ENCODE measurements at regions not wholly inside any gene's neighbourhood (a gene's known extent, or its start where the extent isn't known, plus 50 kb on each side); places are given as distances from the start of the nearest gene placed in this dataset.

DNA sequence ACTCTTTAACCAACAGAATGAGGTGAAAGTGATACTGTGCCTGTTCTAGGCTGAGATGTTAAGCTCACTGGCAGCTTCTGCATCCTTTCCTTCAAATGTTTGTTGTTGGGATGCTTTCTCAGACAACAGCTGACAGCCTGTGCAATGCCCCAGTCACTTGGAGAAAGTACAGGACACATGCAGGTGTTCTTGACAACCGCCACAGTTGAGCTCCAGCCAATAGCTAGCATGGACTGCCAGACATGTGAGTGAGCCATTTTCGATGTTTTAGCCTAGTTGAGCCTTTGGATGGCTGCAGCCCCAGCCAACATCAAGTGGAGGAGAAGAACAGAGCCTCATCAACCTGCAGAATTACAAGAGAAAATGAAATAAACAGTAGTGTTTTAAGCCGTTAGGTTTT is 94.1 kb upstream of the PPP3CA start:
- H2AFZ ChIP-seq (ENCODE audit: low read depth, low read length) = no peak overlapping the region
- H3K79me2 ChIP-seq (replicated peaks; ENCODE audit: insufficient read depth, low read length) = no peaks in the 10 kb centered on the region
- H4K20me1 ChIP-seq (ENCODE audit: insufficient read depth) = no peaks in the 10 kb centered on the region
- no peak overlapping the region for H3K4me3 ChIP-seq (ENCODE audit: low read length)
- no peaks in the 10 kb centered on the region for H3K9me2 ChIP-seq (ENCODE audit: insufficient read depth, low read length)
- no peaks in the 10 kb centered on the region for H3K36me3 ChIP-seq (ENCODE audit: insufficient read depth, low read length)
- H3K9me3 ChIP-seq (ENCODE audit: low read length) = no peaks in the 10 kb centered on the region
- no peak overlapping the region for H3K27ac ChIP-seq (ENCODE audit: low read length)
- no peak overlapping the region for H3K9ac ChIP-seq (ENCODE audit: low read length)
- H3K4me2 ChIP-seq (ENCODE audit: low read length) = no peak overlapping the region
- TF ChIP-seq EP300 (conservative IDR thresholded peaks at IDR 0.05; ENCODE audit: poor library complexity, severe bottlenecking) = no peak
- no peak for TF ChIP-seq SMC3 (conservative IDR thresholded peaks at IDR 0.05; ENCODE audit: poor library complexity)
- TF ChIP-seq, protein P1, sequence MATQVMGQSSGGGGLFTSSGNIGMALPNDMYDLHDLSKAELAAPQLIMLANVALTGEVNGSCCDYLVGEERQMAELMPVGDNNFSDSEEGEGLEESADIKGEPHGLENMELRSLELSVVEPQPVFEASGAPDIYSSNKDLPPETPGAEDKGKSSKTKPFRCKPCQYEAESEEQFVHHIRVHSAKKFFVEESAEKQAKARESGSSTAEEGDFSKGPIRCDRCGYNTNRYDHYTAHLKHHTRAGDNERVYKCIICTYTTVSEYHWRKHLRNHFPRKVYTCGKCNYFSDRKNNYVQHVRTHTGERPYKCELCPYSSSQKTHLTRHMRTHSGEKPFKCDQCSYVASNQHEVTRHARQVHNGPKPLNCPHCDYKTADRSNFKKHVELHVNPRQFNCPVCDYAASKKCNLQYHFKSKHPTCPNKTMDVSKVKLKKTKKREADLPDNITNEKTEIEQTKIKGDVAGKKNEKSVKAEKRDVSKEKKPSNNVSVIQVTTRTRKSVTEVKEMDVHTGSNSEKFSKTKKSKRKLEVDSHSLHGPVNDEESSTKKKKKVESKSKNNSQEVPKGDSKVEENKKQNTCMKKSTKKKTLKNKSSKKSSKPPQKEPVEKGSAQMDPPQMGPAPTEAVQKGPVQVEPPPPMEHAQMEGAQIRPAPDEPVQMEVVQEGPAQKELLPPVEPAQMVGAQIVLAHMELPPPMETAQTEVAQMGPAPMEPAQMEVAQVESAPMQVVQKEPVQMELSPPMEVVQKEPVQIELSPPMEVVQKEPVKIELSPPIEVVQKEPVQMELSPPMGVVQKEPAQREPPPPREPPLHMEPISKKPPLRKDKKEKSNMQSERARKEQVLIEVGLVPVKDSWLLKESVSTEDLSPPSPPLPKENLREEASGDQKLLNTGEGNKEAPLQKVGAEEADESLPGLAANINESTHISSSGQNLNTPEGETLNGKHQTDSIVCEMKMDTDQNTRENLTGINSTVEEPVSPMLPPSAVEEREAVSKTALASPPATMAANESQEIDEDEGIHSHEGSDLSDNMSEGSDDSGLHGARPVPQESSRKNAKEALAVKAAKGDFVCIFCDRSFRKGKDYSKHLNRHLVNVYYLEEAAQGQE (IDR thresholded peaks at IDR 0.05; ENCODE audit: borderline replicate concordance) = no peak
- no peak for TF ChIP-seq POLR2AphosphoS5 (IDR thresholded peaks at IDR 0.05)
- no peak for TF ChIP-seq RAD21 (conservative IDR thresholded peaks at IDR 0.05)
- TF ChIP-seq, protein P2, sequence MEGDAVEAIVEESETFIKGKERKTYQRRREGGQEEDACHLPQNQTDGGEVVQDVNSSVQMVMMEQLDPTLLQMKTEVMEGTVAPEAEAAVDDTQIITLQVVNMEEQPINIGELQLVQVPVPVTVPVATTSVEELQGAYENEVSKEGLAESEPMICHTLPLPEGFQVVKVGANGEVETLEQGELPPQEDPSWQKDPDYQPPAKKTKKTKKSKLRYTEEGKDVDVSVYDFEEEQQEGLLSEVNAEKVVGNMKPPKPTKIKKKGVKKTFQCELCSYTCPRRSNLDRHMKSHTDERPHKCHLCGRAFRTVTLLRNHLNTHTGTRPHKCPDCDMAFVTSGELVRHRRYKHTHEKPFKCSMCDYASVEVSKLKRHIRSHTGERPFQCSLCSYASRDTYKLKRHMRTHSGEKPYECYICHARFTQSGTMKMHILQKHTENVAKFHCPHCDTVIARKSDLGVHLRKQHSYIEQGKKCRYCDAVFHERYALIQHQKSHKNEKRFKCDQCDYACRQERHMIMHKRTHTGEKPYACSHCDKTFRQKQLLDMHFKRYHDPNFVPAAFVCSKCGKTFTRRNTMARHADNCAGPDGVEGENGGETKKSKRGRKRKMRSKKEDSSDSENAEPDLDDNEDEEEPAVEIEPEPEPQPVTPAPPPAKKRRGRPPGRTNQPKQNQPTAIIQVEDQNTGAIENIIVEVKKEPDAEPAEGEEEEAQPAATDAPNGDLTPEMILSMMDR (IDR thresholded peaks at IDR 0.05; ENCODE audit: poor library complexity, severe bottlenecking) = no peak
- TF ChIP-seq MXI1 (conservative IDR thresholded peaks at IDR 0.05; ENCODE audit: poor library complexity, severe bottlenecking) = no peak
- no peak for TF ChIP-seq TAF1 (IDR thresholded peaks at IDR 0.05; ENCODE audit: low read depth)
- TF ChIP-seq EZH2 (IDR thresholded peaks at IDR 0.05; ENCODE audit: borderline replicate concordance, insufficient read depth, low read length, poor library complexity, severe bottlenecking) = no peak
- no peaks in the 10 kb centered on the region for H3K27me3 ChIP-seq (ENCODE audit: insufficient read depth, low read depth, low read length)
- no peaks in the 10 kb centered on the region for H3F3A ChIP-seq (ENCODE audit: insufficient read depth, low read length, poor library complexity, severe bottlenecking)

DNA sequence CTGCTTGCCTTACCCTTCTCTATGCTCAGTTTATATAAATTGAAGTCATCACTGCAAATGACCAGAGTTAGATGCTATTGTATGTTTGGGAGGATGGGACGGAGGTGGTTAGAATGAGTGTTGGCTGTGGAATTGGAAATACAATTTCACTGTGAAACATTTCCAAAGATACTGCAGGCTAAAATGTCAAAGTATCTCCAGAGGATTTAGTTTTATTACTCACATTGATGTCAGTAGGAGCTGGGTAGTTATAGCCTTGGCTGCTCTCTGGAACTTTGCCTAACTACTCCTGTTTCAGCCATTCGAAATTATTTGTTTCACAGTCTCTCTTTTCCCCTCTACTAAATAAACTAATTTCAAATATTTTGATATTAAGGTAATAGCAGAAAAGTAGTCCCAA is 92.6 kb upstream of the PPP3CA start:
- H3K79me2 ChIP-seq (replicated peaks; ENCODE audit: insufficient read depth, low read length) = no peaks in the 10 kb centered on the region
- H3K9me3 ChIP-seq (ENCODE audit: low read length) = no peaks in the 10 kb centered on the region
- no peaks in the 10 kb centered on the region for H3F3A ChIP-seq (ENCODE audit: insufficient read depth, low read length, poor library complexity, severe bottlenecking)
- H3K27ac ChIP-seq (ENCODE audit: low read length) = no peak overlapping the region
- no peak overlapping the region for H3K4me2 ChIP-seq (ENCODE audit: low read length)
- no peaks in the 10 kb centered on the region for H3K27me3 ChIP-seq (ENCODE audit: insufficient read depth, low read depth, low read length)
- no peaks in the 10 kb centered on the region for H4K20me1 ChIP-seq (ENCODE audit: insufficient read depth)
- no peak overlapping the region for H3K9ac ChIP-seq (ENCODE audit: low read length)
- H3K4me3 ChIP-seq (ENCODE audit: low read length) = no peak overlapping the region
- H3K36me3 ChIP-seq (ENCODE audit: insufficient read depth, low read length) = no peaks in the 10 kb centered on the region
- H2AFZ ChIP-seq (ENCODE audit: low read depth, low read length) = no peak overlapping the region
- no peaks in the 10 kb centered on the region for H3K9me2 ChIP-seq (ENCODE audit: insufficient read depth, low read length)
- no peak for TF ChIP-seq POLR2AphosphoS5 (IDR thresholded peaks at IDR 0.05)
- no peak for TF ChIP-seq SMC3 (conservative IDR thresholded peaks at IDR 0.05; ENCODE audit: poor library complexity)
- no peak for TF ChIP-seq EZH2 (IDR thresholded peaks at IDR 0.05; ENCODE audit: borderline replicate concordance, insufficient read depth, low read length, poor library complexity, severe bottlenecking)
- TF ChIP-seq, protein P1 (IDR thresholded peaks at IDR 0.05; ENCODE audit: borderline replicate concordance) = no peak
- TF ChIP-seq, protein P2 (IDR thresholded peaks at IDR 0.05; ENCODE audit: poor library complexity, severe bottlenecking) = no peak
- no peak for TF ChIP-seq RAD21 (conservative IDR thresholded peaks at IDR 0.05)
- no peak for TF ChIP-seq EP300 (conservative IDR thresholded peaks at IDR 0.05; ENCODE audit: poor library complexity, severe bottlenecking)
- no peak for TF ChIP-seq TAF1 (IDR thresholded peaks at IDR 0.05; ENCODE audit: low read depth)
- TF ChIP-seq MXI1 (conservative IDR thresholded peaks at IDR 0.05; ENCODE audit: poor library complexity, severe bottlenecking) = no peak
